ENCODE measurements at regions not wholly inside any gene's neighbourhood (a gene's known extent, or its start where the extent isn't known, plus 50 kb on each side); places are given as distances from the start of the nearest gene placed in this dataset.

DNA sequence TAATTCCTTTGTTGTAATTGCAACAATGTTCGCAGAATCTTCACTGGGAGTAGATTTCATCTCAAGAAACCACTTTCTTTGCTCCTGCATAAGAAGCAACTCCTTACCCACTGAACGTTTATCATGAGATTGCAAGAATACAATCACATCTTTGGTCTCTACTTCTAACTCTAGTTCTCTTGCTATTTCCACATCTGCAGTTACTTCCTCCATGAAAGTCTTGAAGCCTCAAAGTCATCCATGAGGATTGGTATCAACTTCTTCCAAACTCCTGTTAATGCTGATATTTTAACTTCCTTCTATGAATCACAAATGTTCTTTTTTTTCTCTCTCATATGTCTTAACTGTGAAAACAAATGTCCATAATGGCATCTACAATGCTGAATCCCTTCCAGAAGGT, 118.6 kb upstream of the RAB4A start:
- H3K27ac Mint-ChIP-seq = no peak overlapping the region
- H3K9me3 Mint-ChIP-seq = no peaks in the 10 kb centered on the region
- peaks cover 2% of the 10 kb centered on the region for H3K36me3 Mint-ChIP-seq
- peaks cover under 1% of the 10 kb centered on the region for H3K27me3 Mint-ChIP-seq
- peaks cover 16% of the 10 kb centered on the region for H3K4me1 Mint-ChIP-seq
- no peak for DNase-seq
- no peak overlapping the region for H3K4me3 Mint-ChIP-seq

DNA sequence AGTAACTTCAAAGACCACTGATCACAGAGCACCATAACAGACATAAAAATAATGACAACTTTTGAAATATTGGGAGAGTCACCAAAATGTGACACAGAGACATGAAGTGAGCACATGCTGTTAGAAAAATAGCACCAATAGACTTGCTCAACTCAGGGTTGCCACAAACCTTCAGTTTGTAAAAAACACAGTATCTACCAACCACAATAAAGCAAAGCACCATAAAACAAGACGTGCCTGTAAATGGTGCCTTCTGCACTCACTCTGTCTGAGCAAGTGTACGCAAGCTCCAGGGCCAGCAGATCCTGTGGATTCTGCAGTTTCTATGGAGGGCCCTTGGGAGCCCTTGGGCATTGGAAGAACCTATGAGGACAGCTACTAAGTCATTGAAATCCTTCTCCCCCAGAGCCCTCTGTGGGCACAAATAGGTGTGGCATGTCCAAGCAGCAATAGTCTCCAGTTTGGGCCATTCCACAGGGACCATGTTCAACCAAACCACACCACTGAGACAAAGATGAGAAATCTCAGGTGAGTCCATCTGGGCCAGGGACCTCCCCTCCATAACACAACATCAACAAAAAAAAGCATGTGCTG, 116.9 kb upstream of the RAB4A start:
- no peak overlapping the region for H3K4me3 Mint-ChIP-seq
- H3K4me1 Mint-ChIP-seq = peaks cover 16% of the 10 kb centered on the region

DNA sequence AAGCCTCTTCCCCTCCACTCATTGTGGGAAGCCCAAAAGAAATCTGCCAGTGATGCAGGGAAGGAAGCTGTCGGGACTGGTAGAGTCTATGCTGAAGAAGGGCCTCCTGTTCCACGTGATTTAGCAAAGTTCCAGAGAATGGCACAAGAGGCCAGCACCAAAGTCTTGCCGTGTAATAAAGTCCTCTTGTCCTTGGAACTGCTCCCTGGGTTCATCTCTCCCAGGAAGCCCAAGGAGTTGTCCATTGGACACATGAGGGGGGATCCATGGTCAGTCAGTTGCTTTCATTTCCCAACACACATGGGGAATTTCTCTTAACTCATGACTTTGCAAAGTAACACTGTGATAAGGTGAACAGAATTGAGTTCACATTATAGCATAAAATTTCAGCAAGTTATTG, 116.1 kb upstream of the RAB4A start:
- Mint-ChIP-seq H3K4me3 (no peak overlapping the region), H3K4me1 (peaks cover 16% of the 10 kb centered on the region), H3K27me3 (no peaks in the 10 kb centered on the region), H3K9me3 (no peaks in the 10 kb centered on the region), H3K36me3 (peaks cover 2% of the 10 kb centered on the region), H3K27ac (no peak overlapping the region)
- no peak for DNase-seq

More for the DNA sequence above, 116.9 kb upstream of the RAB4A start:
- Mint-ChIP-seq H3K27me3 (no peaks in the 10 kb centered on the region), H3K27ac (no peak overlapping the region), H3K36me3 (peaks cover 2% of the 10 kb centered on the region), H3K9me3 (no peaks in the 10 kb centered on the region)
- DNase-seq = no peak

DNA sequence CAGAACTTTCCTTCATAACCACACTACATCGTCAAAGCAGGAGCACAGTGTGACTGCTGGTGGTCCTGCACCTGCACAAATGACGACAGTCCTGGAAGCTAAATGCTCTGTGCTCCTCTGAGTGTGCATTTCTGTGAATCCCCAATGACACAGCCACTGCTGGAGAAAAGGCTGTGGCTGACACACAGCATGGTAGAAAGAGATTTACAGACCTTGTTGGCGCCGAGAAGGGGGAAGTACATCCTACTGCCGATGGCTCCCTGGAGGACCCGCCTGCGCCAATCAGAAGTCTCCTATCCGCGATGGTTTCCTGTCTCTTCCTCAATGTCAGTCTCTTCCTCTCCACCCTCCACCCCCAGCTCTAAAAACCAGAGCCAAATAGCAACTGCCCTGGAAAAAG, 115.4 kb upstream of the RAB4A start:
- peak; percentile 20 for DNase-seq
- peaks cover 2% of the 10 kb centered on the region for H3K36me3 Mint-ChIP-seq
- no peaks in the 10 kb centered on the region for H3K9me3 Mint-ChIP-seq
- H3K4me1 Mint-ChIP-seq = peaks cover 16% of the 10 kb centered on the region
- H3K27me3 Mint-ChIP-seq = no peaks in the 10 kb centered on the region
- H3K4me3 Mint-ChIP-seq = peak overlapping the region; percentile 19
- H3K27ac Mint-ChIP-seq = peak overlapping the region; percentile 39

DNA sequence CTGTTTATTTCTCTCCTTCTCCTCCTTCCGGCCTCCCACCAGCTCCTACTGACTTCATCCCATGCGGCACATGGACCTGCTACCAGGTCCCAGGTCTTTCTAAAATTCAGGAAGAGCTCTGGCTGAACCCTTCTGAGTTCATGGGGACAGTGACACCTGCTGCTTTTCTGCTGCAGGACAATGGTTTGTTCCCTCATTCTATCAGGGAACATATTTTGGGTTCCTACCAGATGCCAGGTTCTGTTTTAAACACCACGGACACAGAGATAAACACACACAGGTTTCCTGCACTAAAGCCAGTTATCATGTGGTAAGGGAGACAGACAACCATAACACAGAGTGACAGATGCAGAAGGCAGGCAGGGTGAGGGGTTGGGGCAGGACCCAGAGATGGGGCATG, 114.0 kb upstream of the RAB4A start:
- H3K9me3 Mint-ChIP-seq = no peaks in the 10 kb centered on the region
- no peak overlapping the region for H3K27ac Mint-ChIP-seq
- DNase-seq = no peak
- no peak overlapping the region for H3K4me3 Mint-ChIP-seq
- peaks cover 2% of the 10 kb centered on the region for H3K36me3 Mint-ChIP-seq
- H3K27me3 Mint-ChIP-seq = no peaks in the 10 kb centered on the region
- peaks cover 16% of the 10 kb centered on the region for H3K4me1 Mint-ChIP-seq

DNA sequence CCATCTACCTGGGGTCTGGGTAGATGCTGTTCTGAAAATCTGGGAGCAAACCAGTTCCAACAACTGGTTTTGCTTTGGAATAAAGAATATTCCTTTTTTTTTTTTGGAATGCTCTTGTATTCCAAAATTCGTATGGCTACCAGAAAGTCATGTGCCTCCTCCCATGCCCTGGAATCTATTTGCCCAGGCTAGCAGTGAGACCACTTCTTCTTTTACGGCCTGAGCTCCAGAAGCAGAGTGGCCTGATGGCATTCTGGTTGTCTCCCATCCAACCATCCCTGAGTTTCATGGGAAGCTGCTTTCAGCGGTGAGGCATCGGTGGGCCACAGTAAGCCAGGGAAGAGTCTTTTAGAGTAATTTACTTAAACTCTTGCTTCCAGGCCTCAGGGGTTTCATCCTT, 113.4 kb upstream of the RAB4A start:
- Mint-ChIP-seq H3K27me3 (no peaks in the 10 kb centered on the region), H3K27ac (no peak overlapping the region), H3K9me3 (no peaks in the 10 kb centered on the region), H3K36me3 (peaks cover 2% of the 10 kb centered on the region), H3K4me3 (no peak overlapping the region), H3K4me1 (peaks cover 16% of the 10 kb centered on the region)
- no peak for DNase-seq

DNA sequence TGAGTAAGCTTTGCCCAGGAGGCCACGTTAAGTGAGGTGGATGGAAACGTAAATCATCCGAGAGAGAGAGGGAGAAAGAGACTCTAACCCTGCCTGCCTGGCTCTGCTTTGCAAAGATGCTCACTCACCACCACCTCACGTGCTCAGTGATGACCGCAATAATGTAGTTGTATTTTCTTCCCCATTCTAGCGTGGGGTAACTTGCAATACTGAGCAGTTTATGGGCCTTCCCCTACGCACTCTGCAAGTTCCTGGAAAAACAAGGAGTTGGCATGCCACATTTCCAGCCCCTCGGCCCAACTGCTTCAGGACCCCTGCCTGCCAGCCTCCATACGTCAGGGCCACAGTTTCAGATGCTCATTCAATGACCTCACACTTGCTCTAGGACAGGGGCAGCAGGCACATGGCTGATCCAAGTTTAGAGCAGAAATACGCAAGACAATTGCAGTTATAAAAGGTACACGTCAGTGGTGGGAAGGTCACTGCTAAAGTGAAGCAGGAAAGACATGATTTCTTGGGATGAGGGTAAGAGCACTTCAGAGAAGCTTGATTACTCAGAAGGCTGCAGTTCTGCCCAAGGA, 112.5 kb upstream of the RAB4A start:
- Mint-ChIP-seq H3K27me3 (no peaks in the 10 kb centered on the region), H3K9me3 (no peaks in the 10 kb centered on the region), H3K4me3 (no peak overlapping the region), H3K36me3 (peaks cover 2% of the 10 kb centered on the region), H3K27ac (no peak overlapping the region), H3K4me1 (peaks cover 16% of the 10 kb centered on the region)
- DNase-seq = no peak

DNA sequence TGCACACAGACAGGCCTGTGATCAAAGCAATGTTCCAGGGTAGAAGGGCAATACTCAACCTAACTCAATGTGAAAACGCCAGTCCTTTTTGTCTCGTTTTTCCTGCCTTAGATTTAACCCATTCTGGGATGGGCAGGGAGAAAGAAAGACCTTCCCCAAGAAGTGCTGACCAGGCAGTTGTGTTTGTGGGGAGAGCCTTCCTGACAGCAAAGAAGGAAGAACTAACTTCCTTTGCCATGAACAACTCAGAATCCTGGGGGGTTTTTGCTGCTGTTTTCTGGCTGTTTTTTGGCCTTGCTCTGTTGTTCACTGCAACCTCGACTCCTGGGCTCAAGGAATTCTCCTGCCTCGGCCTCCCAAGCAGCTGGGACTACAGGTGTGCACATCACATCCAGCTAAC, 112.0 kb upstream of the RAB4A start:
- Mint-ChIP-seq H3K36me3 (peaks cover 2% of the 10 kb centered on the region), H3K9me3 (no peaks in the 10 kb centered on the region), H3K4me3 (no peak overlapping the region), H3K27ac (no peak overlapping the region), H3K4me1 (peaks cover 16% of the 10 kb centered on the region), H3K27me3 (no peaks in the 10 kb centered on the region)
- DNase-seq = no peak

DNA sequence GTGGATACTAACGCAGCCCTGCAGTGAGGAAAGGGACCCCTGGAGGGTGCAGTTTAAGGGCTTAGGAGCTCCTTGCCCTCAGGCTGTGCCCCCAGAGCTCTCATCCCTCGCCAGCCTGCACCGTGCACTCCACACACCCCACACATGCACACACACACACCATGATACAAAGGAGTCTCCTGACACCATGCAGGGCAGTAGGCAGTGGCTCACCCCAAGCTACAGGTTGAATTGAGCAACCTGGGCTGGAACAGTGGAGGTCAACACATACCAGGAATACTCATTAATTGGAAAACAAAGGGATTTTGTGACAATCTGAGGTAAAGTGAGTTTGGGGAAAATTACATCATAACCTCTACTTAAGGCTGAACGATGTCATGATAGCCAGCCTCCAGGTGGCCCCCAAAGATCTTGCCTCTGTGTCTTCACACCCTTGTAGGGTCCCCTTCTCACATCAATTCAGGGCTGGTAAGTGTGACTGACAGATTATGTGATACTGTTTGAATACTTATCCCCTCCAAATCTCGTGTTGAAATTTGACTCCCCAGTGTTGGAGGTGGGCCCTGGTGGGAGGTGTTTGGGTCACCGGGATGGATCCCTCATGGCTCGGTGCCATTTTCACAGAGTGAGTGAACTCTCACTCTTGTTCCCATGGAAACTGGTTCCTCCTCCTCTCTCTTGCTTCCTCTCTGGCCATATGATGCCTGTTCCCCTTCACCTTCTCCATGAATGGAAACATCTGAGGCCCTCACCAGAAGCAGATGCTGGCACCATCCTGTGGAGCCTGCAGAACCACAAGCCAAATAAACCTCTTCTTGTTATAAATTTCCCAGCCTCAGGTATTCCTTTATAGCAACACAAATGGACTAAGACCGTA, 111.0 kb upstream of the RAB4A start:
- no peak overlapping the region for H3K4me3 Mint-ChIP-seq
- H3K36me3 Mint-ChIP-seq = peaks cover 2% of the 10 kb centered on the region
- H3K27me3 Mint-ChIP-seq = peaks cover 5% of the 10 kb centered on the region
- no peaks in the 10 kb centered on the region for H3K9me3 Mint-ChIP-seq
- peaks cover 15% of the 10 kb centered on the region for H3K4me1 Mint-ChIP-seq
- no peak for DNase-seq
- H3K27ac Mint-ChIP-seq = no peak overlapping the region

DNA sequence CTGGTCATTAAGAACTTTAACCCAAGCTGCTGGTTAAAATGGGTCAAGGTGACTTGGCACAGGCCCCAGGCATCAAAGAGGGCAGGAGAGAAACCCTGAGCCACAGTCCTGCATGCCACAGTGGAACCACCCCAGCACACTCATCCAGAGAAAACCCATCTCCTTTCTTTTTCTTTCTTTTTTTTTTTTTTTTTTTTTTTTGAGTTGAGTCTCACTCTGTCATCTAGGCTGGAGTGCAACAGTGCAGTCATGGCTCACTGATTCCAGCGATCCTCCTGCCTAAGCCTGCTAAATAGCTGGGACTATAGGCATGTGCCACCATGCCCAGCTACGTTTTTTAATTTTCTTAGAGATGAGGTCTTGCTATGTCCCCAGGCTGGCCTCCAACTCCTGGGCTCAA, 109.2 kb upstream of the RAB4A start:
- H3K27ac Mint-ChIP-seq = no peak overlapping the region
- no peaks in the 10 kb centered on the region for H3K36me3 Mint-ChIP-seq
- H3K9me3 Mint-ChIP-seq = no peaks in the 10 kb centered on the region
- peaks cover 9% of the 10 kb centered on the region for H3K4me1 Mint-ChIP-seq
- DNase-seq = no peak
- H3K4me3 Mint-ChIP-seq = no peak overlapping the region
- H3K27me3 Mint-ChIP-seq = peaks cover 5% of the 10 kb centered on the region

DNA sequence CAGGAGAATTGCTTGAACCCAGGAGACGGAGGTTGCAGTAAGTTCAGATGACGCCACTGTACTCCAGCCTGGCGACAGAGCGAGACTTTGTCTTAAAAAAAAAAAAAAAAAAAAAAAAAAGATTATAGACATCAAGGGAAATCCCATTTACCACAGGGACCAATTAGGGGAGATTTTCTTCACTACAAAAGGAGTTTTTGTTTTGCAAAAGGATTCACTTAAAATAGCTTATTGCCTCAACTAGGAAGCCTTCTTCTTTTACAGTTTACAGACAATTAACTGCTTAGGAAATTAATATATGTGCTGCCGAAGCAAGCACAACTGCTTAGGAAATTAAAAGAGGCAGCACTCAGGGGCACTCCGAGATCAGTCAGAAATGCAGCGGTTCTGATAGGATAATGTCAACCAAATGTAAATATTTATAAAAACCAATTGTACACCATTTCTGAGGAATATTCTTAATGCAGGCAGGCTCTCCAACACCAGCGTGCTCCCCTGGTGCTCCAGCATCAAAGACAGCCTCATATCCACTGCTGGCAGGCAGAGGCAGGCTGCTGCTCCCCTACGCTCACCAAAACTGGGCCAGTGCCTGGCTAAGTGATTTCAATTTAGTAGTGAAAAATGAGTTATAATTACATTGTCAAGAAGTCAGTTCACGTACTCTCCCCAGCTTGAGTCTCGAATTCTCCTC, 107.9 kb upstream of the RAB4A start:
- H3K36me3 Mint-ChIP-seq = no peaks in the 10 kb centered on the region
- H3K4me1 Mint-ChIP-seq = peaks cover 9% of the 10 kb centered on the region
- H3K4me3 Mint-ChIP-seq = no peak overlapping the region
- DNase-seq = no peak
- no peaks in the 10 kb centered on the region for H3K9me3 Mint-ChIP-seq
- H3K27ac Mint-ChIP-seq = no peak overlapping the region
- H3K27me3 Mint-ChIP-seq = peaks cover 5% of the 10 kb centered on the region

DNA sequence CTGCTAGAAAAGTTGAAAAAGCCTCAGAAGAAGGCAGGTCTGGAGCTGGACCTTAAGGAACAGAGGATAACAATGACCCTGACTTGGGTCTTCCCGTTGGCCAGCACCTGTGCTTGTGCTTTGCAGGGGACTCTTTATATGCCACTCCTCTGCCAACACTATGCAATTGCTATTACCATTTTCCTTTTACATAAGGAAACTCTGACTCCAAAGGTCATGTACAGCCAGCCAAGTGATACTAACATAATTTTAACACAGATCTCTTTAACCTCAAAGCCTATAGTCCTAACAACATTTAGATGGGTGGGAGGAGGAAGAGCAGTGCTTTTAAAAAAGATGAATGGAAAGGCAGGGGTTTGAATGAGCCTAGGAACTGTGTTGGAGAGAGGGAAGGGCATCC, 106.6 kb upstream of the RAB4A start:
- no peak overlapping the region for H3K4me3 Mint-ChIP-seq
- H3K27me3 Mint-ChIP-seq = peaks cover 5% of the 10 kb centered on the region
- peak overlapping the region; percentile 5 for H3K27ac Mint-ChIP-seq
- no peaks in the 10 kb centered on the region for H3K9me3 Mint-ChIP-seq
- no peaks in the 10 kb centered on the region for H3K36me3 Mint-ChIP-seq
- no peak for DNase-seq
- H3K4me1 Mint-ChIP-seq = peaks cover 9% of the 10 kb centered on the region

DNA sequence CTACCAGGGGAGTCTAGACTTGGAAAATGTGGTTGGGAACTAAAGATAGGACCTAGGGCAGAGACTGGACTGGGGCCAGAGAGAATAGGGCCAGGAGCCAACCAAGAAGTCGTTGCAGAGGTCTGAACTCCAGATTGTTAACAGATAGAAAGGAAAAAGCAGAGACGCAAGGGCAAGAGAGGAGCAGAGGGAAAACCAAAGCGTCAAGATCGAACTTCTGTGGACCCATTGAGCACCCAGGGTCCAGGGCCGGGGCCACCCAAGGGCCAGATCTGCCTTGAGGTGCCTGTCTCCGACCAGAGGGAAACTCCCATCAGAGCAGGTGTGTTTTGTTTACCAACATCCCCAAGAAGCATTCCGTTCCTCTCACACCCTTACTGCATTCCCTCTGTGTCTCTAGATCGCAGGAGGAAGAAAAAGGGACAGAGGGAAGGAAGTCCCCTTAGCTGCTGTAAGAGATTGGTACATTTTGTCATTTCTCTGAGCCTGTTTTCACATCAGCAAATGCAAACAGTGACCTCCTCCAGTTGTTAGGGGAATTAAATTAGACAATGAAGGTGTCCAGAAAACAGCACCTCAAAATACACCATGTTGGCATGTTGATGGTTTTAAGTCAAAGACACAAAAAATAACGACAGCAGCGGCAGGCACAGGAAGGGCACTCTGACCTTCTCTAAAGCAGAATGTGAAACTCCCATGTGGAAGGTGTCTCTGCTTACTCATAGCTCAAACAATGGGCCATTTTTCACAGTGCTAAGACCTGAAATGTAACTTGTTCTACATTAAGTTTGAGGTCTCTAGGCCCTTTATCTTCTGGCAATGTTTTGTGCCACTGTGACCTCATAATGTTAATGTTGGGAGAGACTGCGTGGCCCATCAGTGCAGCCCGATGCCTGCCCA, 105.8 kb upstream of the RAB4A start:
- no peak for DNase-seq
- H3K27me3 Mint-ChIP-seq = peaks cover 5% of the 10 kb centered on the region
- H3K9me3 Mint-ChIP-seq = no peaks in the 10 kb centered on the region
- peak overlapping the region; percentile 5 for H3K27ac Mint-ChIP-seq
- no peaks in the 10 kb centered on the region for H3K36me3 Mint-ChIP-seq
- peaks cover 9% of the 10 kb centered on the region for H3K4me1 Mint-ChIP-seq
- no peak overlapping the region for H3K4me3 Mint-ChIP-seq

DNA sequence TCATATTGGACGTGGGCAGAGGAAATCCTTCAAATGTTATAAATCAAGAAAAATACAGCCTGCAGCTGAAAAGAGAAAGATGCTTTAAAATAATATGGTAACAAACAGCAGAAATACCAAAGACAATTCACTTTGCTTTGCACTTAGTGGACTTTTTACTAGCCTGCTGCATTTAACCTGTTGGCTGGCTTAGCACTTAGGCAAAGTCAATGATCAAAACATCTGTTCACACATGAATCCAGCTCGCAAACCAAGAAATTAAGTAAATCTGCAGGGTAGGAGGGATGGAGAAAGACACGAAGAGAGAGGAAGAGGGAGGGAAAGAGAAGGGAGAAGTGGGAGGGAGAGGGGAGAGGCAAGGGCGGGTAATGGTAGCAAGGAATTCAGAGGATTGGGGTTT, 103.6 kb upstream of the RAB4A start:
- no peaks in the 10 kb centered on the region for H3K9me3 Mint-ChIP-seq
- no peaks in the 10 kb centered on the region for H3K36me3 Mint-ChIP-seq
- H3K27ac Mint-ChIP-seq = no peak overlapping the region
- H3K4me3 Mint-ChIP-seq = no peak overlapping the region
- peaks cover 5% of the 10 kb centered on the region for H3K27me3 Mint-ChIP-seq
- DNase-seq = no peak
- peaks cover 9% of the 10 kb centered on the region for H3K4me1 Mint-ChIP-seq

Data from activated naive CD8-positive, alpha-beta T cell treated with anti-CD3 and anti-CD28 coated beads for 36 hours (primary cell).